ENCODE measurements at regions not wholly inside any gene's neighbourhood (a gene's known extent, or its start where the extent isn't known, plus 50 kb on each side); places are given as distances from the start of the nearest gene placed in this dataset.

- TF ChIP-seq CTCF (IDR thresholded peaks at IDR 0.05; ENCODE audit: borderline replicate concordance, control extremely low read depth, extremely low read depth, insufficient read depth, missing control alignments): no peak
- DNase-seq (ENCODE audit: low spot score): no peak
- in situ Hi-C loops (cut with MboI; ENCODE audit: low sequenced_read_pairs, unreplicated experiment): no loop called here
These were observed 150.2 kb downstream of the TTC32 start for GRCh38 chr2:19751631-19752030.

- TF ChIP-seq CTCF (IDR thresholded peaks at IDR 0.05; ENCODE audit: borderline replicate concordance, control extremely low read depth, extremely low read depth, insufficient read depth, missing control alignments): no peak
- in situ Hi-C loops (cut with MboI; ENCODE audit: low sequenced_read_pairs, unreplicated experiment): no loop called here
- no peak for DNase-seq (ENCODE audit: low spot score)
These were observed 151.6 kb downstream of the TTC32 start for GRCh38 chr2:19750136-19750535.

- DNase-seq (ENCODE audit: low spot score): no peak
- TF ChIP-seq CTCF (IDR thresholded peaks at IDR 0.05; ENCODE audit: borderline replicate concordance, control extremely low read depth, extremely low read depth, insufficient read depth, missing control alignments): no peak
- in situ Hi-C loops (cut with MboI; ENCODE audit: low sequenced_read_pairs, unreplicated experiment): no loop called here
These were observed 152.3 kb downstream of the TTC32 start for GRCh38 chr2:19749507-19749836.

GRCh38 chr2:19748711-19749506 lies 152.9 kb downstream of the TTC32 start:
- no peak for DNase-seq (ENCODE audit: low spot score)
- in situ Hi-C loops (cut with MboI; ENCODE audit: low sequenced_read_pairs, unreplicated experiment): no loop called here
- no peak for TF ChIP-seq CTCF (IDR thresholded peaks at IDR 0.05; ENCODE audit: borderline replicate concordance, control extremely low read depth, extremely low read depth, insufficient read depth, missing control alignments)

- in situ Hi-C loops (cut with MboI; ENCODE audit: low sequenced_read_pairs, unreplicated experiment): no loop called here
- TF ChIP-seq CTCF (IDR thresholded peaks at IDR 0.05; ENCODE audit: borderline replicate concordance, control extremely low read depth, extremely low read depth, insufficient read depth, missing control alignments): no peak
- no peak for DNase-seq (ENCODE audit: low spot score)
These were observed 153.8 kb downstream of the TTC32 start for GRCh38 chr2:19748073-19748375.

- DNase-seq (ENCODE audit: low spot score): no peak
- TF ChIP-seq CTCF (IDR thresholded peaks at IDR 0.05; ENCODE audit: borderline replicate concordance, control extremely low read depth, extremely low read depth, insufficient read depth, missing control alignments): no peak
- in situ Hi-C loops (cut with MboI; ENCODE audit: low sequenced_read_pairs, unreplicated experiment): no loop called here
These were observed 154.3 kb downstream of the TTC32 start for GRCh38 chr2:19747310-19748072.
